GM21367 (cell line): ENCODE measurements at regions not wholly inside any gene's neighbourhood (a gene's known extent, or its start where the extent isn't known, plus 50 kb on each side); places are given as distances from the start of the nearest gene placed in this dataset.

ENCODE experiments used
- ATAC-seq: cut with Tn5 transposase; IDR thresholded peaks from one replicate; pipeline ENCODE4 v1.9.1; 2021; ENCODE audit not compliant: unreplicated experiment

GRCh38 chr18:74023220-74023619 lies 124.4 kb downstream of the FBXO15 start:
- no peak for ATAC-seq

DNA sequence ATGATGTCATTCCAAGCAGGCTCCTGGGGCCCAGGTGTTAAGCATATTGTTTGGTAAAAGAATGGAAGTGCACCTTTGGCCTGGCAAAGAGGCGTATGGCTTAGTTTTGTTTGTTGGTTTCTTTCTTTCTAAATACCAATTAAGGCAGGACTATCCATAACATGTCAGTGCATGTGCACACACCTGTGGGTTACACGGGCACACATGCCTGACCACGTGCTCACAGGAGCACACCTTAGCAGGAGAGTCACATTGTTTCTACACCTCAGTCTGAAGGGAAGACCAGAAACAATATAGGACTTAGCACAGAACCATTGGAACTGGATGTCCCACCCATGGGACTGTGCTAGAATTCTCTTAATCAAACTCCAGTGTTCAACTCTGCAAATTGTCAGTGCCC lies 127.8 kb downstream of the FBXO15 start:
- ATAC-seq, result no peak

DNA sequence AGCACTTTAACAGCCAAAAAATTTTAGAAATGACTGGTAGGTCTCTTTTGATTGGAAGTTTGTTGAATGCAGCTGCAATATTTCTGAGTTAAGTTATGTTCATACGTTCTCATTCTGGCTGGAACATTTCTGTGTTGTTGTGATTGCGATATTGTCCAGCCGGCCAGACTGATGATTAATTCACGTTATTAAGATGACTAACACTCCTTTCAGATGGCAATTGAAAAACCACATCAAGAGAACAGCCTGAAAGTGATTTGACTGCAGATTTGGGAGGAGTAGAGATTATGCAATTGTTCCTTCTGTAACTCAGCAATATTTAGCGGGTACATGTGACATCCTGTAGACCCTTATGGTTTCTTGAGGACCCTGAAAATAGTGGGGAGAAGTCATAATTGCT lies 133.7 kb downstream of the FBXO15 start:
- ATAC-seq, result no peak

DNA sequence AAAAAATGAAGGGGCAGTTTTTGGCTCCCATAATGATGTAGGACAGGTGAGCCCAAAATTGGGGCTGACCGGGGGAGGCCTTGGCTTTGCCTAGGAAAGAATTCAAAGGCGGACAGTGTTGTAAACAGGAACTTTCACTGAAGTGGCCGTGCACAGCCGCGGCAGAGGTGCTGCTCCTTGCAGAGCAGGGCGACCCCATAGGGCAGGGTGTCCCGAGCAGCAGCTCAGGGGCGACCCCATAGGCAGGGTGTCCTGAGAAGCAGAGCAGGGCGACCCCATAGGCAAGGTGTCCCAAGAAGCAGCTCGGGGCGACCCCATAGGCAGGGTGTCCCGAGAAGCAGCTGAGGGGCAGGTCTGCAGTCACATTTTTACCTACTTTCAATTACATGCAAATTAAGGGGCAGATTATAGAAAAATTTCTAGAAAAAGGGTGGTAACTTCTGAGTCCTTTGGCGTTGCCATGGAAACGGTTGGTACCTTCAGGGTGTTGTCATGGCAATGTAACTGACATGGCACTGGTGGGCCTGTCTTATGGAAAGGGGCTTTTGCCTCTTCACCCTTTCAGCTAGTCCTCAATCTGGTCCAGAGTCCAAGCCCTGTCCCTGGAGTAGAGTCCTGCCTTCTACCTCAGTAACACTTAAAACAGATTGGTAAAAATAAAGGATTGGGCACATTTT lies 134.5 kb downstream of the FBXO15 start:
- no peak for ATAC-seq

GRCh38 chr18:74006143-74006542 lies 141.5 kb downstream of the FBXO15 start:
- no peak for ATAC-seq

GRCh38 chr18:74005320-74006109 lies 142.1 kb downstream of the FBXO15 start:
- no peak for ATAC-seq

DNA sequence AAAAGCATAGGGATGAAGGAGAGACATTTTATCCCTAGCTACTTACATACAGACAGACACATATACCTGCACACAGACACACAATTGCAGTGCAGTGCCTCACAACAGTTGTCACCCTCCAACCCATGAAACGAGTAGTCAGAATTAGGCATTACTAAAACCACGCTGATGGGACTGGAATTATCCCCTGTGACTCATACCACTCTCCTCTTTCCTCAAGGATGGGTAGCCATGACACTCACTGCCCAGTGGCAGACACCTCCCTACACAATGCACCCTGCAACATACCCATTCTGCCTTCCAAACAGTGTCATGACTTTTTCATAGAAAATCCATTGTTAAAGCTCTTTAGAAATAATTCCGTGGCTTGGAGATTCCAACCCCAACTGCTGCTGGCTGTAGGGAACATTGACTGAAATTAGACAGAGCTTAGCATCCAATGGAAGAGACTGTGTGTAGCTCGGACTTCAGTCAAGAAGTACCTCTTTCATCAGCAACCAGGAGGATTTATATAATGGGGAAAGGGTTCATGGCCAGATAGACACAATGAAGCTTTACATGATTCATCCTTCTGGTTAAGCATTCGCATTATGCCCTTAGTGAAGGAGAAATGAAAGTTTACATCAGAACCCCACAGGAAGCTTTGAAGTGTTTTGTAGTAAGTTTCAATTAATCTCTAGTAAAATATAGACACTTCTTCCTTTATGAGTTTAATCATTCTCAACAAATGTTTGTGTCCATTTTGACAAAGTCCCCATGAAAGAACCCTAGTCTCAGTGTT lies 155.2 kb downstream of the FBXO15 start:
- no peak for ATAC-seq

DNA sequence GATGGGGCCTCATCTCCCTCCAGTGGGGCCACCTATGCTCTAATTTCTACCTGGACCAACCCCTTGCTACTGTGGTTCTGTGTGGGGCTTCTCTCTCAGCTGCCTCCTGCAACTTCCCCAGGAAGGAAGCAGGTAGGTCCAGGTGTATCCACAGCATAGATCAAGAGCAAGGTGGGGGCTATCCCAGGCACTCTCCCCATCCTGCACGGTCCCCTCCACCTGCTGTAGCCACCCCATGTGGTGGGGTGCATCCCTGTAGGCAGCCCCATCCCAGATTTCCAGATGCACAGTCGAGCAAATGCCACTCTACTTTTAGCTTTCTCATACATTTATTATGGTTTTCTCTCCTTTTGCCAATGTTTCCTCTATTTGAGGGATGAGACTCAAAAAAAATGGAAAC lies 156.1 kb downstream of the FBXO15 start:
- ATAC-seq, result no peak

DNA sequence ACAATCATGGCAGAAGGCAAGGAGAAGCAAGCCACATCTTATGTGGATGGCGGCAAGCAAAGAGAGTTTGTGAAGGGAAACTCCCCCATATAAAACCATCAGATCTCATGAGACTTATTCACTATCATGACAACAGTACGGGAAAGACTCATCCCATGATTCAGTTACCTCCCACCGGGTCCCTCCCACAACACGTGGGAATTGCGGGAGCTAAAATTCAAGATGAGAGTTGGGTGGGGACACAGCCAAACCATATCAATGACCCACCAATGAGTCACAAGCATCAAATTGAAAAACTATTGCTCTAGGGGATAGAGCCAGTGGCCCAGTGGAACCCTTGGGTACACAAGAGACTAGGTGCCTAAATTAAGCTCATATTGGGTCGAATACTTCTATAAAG lies 157.4 kb downstream of the FBXO15 start:
- no peak for ATAC-seq

DNA sequence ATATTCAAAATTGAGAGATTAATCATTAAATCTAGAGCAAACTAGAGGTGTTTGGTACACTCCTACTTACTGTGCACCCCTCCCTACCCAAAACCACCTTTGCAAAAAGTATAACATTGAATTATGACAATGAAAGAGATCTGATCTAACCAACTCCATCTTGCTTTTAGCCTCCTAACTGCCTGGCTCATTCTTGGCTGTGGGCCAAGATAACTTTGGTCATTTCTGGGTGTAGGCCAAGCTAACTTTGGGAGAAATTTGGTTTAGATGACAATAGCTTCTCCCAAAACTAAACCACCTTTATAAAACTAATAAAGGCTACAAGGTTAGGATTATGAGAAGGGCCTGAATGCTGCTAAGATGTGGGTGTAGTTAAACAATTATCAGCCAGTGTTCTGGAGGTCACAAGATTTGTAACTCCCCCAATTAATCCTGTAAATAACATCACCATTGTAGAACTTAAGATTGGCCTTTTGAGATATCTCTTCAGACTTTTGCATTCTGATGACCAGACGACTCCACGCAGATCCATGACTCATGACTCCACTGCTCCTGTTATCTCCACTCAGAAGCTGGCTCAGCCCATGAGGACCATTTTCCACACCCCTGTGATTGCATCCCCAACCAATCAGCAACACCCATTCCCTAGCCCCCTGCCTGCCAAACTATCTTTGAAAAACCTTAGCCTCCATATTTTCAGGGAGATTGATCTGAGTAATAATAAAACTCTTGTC lies 160.2 kb downstream of the FBXO15 start:
- no peak for ATAC-seq

GRCh38 chr18:73986711-73987110 lies 160.9 kb downstream of the FBXO15 start:
- ATAC-seq, result no peak

GRCh38 chr18:73985855-73986625 lies 161.6 kb downstream of the FBXO15 start:
- no peak for ATAC-seq

GRCh38 chr18:73983970-73984369 lies 163.7 kb downstream of the FBXO15 start:
- no peak for ATAC-seq

DNA sequence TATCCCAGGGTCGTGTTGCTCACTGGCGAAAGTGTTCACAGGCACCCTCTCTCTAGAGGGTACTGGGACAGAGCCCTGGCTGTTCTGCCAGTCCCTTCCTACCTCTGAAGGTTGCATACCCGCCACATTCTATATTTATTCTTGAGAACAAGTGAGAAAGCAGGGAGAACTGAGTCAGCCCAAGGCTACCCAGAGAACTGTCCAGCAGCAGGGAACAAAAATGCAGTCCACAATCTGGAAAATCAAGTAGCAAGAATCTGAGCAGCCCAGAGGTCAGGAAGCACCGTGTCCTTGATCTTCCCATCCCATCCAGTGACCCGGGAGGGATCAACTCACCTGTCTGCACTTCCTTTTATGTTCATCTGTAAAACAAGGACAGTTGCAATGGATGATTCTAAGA lies 164.1 kb downstream of the FBXO15 start:
- no peak for ATAC-seq

DNA sequence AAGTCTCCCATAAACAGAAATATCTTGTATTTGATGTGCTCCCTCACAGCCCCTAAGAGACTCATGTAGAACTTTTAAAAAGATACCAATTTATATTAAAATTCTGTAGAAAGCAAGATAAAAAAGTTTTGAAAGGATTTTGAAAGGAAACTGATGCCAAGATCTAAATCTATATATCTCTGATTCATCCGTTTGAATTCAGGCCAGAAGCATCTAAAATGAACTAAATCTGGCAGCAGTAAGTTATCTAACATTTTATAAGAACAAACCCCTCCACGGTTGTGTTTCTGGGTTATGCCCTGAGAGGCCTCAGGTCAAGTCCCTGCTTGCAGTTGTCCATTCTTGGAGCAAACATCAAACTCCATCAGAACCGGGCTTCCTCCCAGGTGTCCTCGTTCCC lies 165.8 kb downstream of the FBXO15 start:
- ATAC-seq, result no peak

- ATAC-seq, result no peak
Measured at GRCh38 chr18:73980289-73980979, 167.2 kb downstream of the FBXO15 start.

GRCh38 chr18:73979742-73980141 lies 167.9 kb downstream of the FBXO15 start:
- ATAC-seq, result no peak

DNA sequence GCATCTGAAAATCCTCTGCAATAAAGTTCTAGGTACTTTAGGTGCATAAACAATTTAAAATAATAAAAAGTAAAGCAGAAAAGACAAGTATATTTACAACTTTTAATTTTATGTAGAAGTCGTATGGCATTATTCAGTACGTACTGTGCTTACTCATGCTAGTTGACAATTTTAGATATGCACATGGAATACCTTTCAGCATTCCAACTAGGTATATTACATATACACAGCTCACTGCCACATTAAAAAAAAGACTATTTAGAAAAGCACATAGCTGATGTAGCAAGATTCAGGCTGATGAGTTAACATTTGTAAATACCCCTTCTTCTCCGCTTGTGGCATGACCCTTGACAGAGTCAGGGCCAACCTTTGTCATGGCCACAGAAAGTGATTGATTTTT lies 171.2 kb downstream of the FBXO15 start:
- no peak for ATAC-seq

DNA sequence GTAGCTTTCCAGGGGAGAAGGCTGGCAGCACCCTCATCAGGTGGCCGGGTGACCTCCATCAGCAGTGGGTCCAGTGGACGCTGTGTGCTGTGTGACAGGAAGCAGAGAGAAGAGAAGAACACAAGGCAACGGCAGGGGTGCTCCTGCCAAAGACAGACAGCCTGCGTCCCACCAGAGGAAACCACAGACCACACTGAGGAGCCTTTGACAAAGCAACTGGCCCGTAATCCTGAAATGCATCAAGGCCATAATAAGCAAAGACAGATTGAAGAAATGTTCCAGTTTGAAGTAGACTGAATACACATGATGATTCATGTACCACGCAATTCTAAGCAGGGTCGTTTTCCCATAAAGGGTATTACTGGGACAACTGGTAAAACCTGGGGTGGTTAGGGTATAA lies 172.4 kb downstream of the FBXO15 start:
- no peak for ATAC-seq

DNA sequence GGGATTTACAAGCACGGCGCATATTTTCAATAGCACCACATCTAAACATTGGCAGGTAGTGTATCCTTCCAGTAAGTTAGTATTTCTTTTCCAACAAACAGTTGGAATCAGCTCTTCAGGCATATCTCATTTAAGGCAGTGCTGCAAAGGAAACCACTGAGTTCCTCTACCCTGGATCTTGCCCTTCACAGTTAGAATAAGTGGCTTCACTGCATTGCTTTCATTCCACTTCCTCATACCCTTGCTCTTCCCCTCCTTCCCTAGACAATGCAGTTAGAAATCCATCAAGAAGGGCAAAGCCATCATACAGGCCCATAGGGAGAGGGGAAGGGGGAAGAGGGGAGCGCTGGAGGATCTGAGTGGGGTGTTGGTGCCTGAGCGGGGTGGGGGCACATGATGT lies 173.7 kb downstream of the FBXO15 start:
- ATAC-seq, result no peak
